ENCODE measurements at regions not wholly inside any gene's neighbourhood (a gene's known extent, or its start where the extent isn't known, plus 50 kb on each side); places are given as distances from the start of the nearest gene placed in this dataset.
A peak's percentile ranks its signal among the peaks of the same experiment; 100 is the strongest.

- H3K4me3 ChIP-seq (ENCODE audit: insufficient read depth, low read depth, low read length): no peak overlapping the region
- no peak overlapping the region for H3K4me3 Mint-ChIP-seq (ENCODE audit: unreplicated experiment)
- H3K27ac ChIP-seq (ENCODE audit: low read depth, low read length): no peak overlapping the region
- no peaks in the 10 kb centered on the region for H3K27me3 Mint-ChIP-seq (ENCODE audit: low read depth, unreplicated experiment)
- no peaks in the 10 kb centered on the region for H3K79me2 ChIP-seq (ENCODE audit: insufficient read depth, low read length)
- no peak overlapping the region for H2AFZ ChIP-seq (ENCODE audit: low read depth, low read length)
- no peak overlapping the region for H3K27ac Mint-ChIP-seq (ENCODE audit: unreplicated experiment)
- no peak overlapping the region for H3K4me2 ChIP-seq (ENCODE audit: low read length)
- no peak for TF ChIP-seq EZH2 (IDR thresholded peaks at IDR 0.05; ENCODE audit: insufficient read depth, low read length)
- TF ChIP-seq CTCF (IDR thresholded peaks at IDR 0.05; ENCODE audit: insufficient read depth, low read depth, low read length): no peak
- H3K36me3 ChIP-seq (ENCODE audit: insufficient read depth, low read length): no peaks in the 10 kb centered on the region
- no peaks in the 10 kb centered on the region for H3K9me3 ChIP-seq (ENCODE audit: insufficient read depth, low read depth, low read length)
- no peak overlapping the region for H3K9ac ChIP-seq (ENCODE audit: low read length)
- H3K4me1 Mint-ChIP-seq (ENCODE audit: low read depth, unreplicated experiment): no peaks in the 10 kb centered on the region
- no peaks in the 10 kb centered on the region for H3K4me1 ChIP-seq (ENCODE audit: insufficient read depth, low read length)
- H4K20me1 ChIP-seq (ENCODE audit: insufficient read depth, low read length): no peaks in the 10 kb centered on the region
- no peaks in the 10 kb centered on the region for H3K27me3 ChIP-seq (ENCODE audit: insufficient read depth, low read length)
- H3K9me3 Mint-ChIP-seq (ENCODE audit: unreplicated experiment): no peaks in the 10 kb centered on the region
- peak; percentile 35 for DNase-seq (ENCODE audit: low read depth)
- no peaks in the 10 kb centered on the region for H3K36me3 Mint-ChIP-seq (ENCODE audit: low read depth, unreplicated experiment)
- FAIRE-seq: no peak
Measured at GRCh38 chr2:166831930-166832329, 56.4 kb upstream of the XIRP2 start.

DNA sequence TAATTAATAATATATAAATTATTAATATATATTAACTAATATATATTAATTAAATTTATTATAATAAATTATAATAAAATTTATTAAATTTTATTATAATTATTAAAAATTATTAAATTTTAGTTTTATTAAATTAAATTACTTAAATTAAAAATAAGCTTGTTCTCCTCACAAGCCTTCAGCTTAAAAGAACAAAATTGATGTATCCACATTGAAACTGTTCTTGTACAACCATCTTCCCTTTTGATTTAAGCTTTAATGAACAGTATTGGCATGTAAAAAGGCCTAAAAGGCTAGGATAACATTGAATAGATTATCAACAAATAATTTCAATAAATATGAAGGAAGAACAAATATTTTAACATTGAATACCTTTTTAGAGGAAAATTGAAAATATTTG, 62.4 kb upstream of the XIRP2 start:
- no peak overlapping the region for H3K4me3 ChIP-seq (ENCODE audit: insufficient read depth, low read depth, low read length)
- no peak overlapping the region for H3K27ac ChIP-seq (ENCODE audit: low read depth, low read length)
- H3K27me3 ChIP-seq (ENCODE audit: insufficient read depth, low read length): no peaks in the 10 kb centered on the region
- H3K36me3 Mint-ChIP-seq (ENCODE audit: low read depth, unreplicated experiment): no peaks in the 10 kb centered on the region
- H3K27ac Mint-ChIP-seq (ENCODE audit: unreplicated experiment): no peak overlapping the region
- H3K9me3 Mint-ChIP-seq (ENCODE audit: unreplicated experiment): no peaks in the 10 kb centered on the region
- no peaks in the 10 kb centered on the region for H3K9me3 ChIP-seq (ENCODE audit: insufficient read depth, low read depth, low read length)
- H3K79me2 ChIP-seq (ENCODE audit: insufficient read depth, low read length): no peaks in the 10 kb centered on the region
- H2AFZ ChIP-seq (ENCODE audit: low read depth, low read length): no peak overlapping the region
- FAIRE-seq (no peak), DNase-seq (ENCODE audit: low read depth) (no peak)
- no peaks in the 10 kb centered on the region for H4K20me1 ChIP-seq (ENCODE audit: insufficient read depth, low read length)
- no peak overlapping the region for H3K4me3 Mint-ChIP-seq (ENCODE audit: unreplicated experiment)
- H3K27me3 Mint-ChIP-seq (ENCODE audit: low read depth, unreplicated experiment): no peaks in the 10 kb centered on the region
- H3K9ac ChIP-seq (ENCODE audit: low read length): no peak overlapping the region
- no peak overlapping the region for H3K4me2 ChIP-seq (ENCODE audit: low read length)
- H3K4me1 ChIP-seq (ENCODE audit: insufficient read depth, low read length): no peaks in the 10 kb centered on the region
- H3K4me1 Mint-ChIP-seq (ENCODE audit: low read depth, unreplicated experiment): no peaks in the 10 kb centered on the region
- no peaks in the 10 kb centered on the region for H3K36me3 ChIP-seq (ENCODE audit: insufficient read depth, low read length)
- TF ChIP-seq CTCF (IDR thresholded peaks at IDR 0.05; ENCODE audit: insufficient read depth, low read depth, low read length) (no peak), EZH2 (IDR thresholded peaks at IDR 0.05; ENCODE audit: insufficient read depth, low read length) (no peak)

DNA sequence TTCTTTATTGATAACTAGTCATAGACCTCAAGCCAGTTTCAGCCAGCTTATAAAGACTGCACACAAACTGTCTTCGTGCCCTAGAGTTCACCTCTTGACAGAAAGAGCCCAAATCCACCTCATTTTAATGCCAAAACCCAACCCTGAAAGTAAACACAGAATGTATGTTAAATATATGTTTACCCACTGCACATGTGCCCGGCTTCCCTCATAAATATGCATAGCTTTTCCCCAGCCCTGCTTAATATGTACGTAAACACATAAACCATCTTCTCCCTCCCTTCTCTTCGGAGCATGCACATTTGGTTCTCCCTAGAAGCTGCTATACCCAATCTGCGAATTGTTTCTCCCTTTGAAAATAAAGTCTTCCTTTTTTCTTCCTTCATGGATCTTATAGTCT, 73.9 kb upstream of the XIRP2 start:
- DNase-seq (ENCODE audit: low read depth) (no peak), FAIRE-seq (no peak)
- TF ChIP-seq CTCF (IDR thresholded peaks at IDR 0.05; ENCODE audit: insufficient read depth, low read depth, low read length) (no peak), EZH2 (IDR thresholded peaks at IDR 0.05; ENCODE audit: insufficient read depth, low read length) (no peak)
- Mint-ChIP-seq H3K9me3 (ENCODE audit: unreplicated experiment) (peaks cover 1% of the 10 kb centered on the region), H3K27ac (ENCODE audit: unreplicated experiment) (no peak overlapping the region), H3K4me3 (ENCODE audit: unreplicated experiment) (no peak overlapping the region), H3K4me1 (ENCODE audit: low read depth, unreplicated experiment) (no peaks in the 10 kb centered on the region), H3K36me3 (ENCODE audit: low read depth, unreplicated experiment) (no peaks in the 10 kb centered on the region), H3K27me3 (ENCODE audit: low read depth, unreplicated experiment) (no peaks in the 10 kb centered on the region)
- H3K36me3 ChIP-seq (ENCODE audit: insufficient read depth, low read length): no peaks in the 10 kb centered on the region
- no peak overlapping the region for H3K9ac ChIP-seq (ENCODE audit: low read length)
- no peaks in the 10 kb centered on the region for H4K20me1 ChIP-seq (ENCODE audit: insufficient read depth, low read length)
- H3K27me3 ChIP-seq (ENCODE audit: insufficient read depth, low read length): no peaks in the 10 kb centered on the region
- no peaks in the 10 kb centered on the region for H3K9me3 ChIP-seq (ENCODE audit: insufficient read depth, low read depth, low read length)
- no peak overlapping the region for H3K4me3 ChIP-seq (ENCODE audit: insufficient read depth, low read depth, low read length)
- H2AFZ ChIP-seq (ENCODE audit: low read depth, low read length): no peak overlapping the region
- no peaks in the 10 kb centered on the region for H3K4me1 ChIP-seq (ENCODE audit: insufficient read depth, low read length)
- no peak overlapping the region for H3K27ac ChIP-seq (ENCODE audit: low read depth, low read length)
- H3K4me2 ChIP-seq (ENCODE audit: low read length): no peak overlapping the region
- H3K79me2 ChIP-seq (ENCODE audit: insufficient read depth, low read length): no peaks in the 10 kb centered on the region
